HG03378 (cell line): ENCODE measurements at regions not wholly inside any gene's neighbourhood (a gene's known extent, or its start where the extent isn't known, plus 50 kb on each side); places are given as distances from the start of the nearest gene placed in this dataset.

ENCODE experiments used
- ATAC-seq: cut with Tn5 transposase; IDR thresholded peaks from one replicate; pipeline ENCODE4 v1.9.1; 2021; ENCODE audit warnings: mild to moderate bottlenecking, moderate library complexity; ENCODE audit not compliant: unreplicated experiment

GRCh38 chr22:47396105-47396504 lies 633.7 kb downstream of the TBC1D22A start:
- ATAC-seq, result no peak

- no peak for ATAC-seq
Measured at GRCh38 chr22:47395481-47395880, 633.0 kb downstream of the TBC1D22A start.

GRCh38 chr22:47394504-47395440 lies 632.3 kb downstream of the TBC1D22A start:
- no peak for ATAC-seq

DNA sequence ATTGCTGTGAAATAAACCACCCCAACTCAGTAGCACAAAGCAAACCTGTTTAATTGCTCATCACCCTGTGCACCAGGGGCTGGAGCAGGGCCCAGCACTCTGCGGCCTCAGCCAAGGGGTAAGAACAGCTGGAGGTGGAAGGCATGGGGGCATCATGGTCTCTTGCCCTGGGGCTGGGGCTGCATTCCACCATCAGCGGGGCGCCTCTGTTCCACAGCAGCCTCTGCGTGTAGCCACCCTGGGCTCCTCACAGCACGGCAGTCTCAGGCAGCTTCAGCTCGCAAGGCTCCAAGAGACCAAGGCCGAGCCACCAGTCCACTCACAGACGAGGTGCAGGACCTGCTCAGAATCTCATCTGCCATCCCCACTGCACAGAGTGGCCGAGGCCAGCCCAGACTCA lies 630.7 kb downstream of the TBC1D22A start:
- ATAC-seq, result no peak

DNA sequence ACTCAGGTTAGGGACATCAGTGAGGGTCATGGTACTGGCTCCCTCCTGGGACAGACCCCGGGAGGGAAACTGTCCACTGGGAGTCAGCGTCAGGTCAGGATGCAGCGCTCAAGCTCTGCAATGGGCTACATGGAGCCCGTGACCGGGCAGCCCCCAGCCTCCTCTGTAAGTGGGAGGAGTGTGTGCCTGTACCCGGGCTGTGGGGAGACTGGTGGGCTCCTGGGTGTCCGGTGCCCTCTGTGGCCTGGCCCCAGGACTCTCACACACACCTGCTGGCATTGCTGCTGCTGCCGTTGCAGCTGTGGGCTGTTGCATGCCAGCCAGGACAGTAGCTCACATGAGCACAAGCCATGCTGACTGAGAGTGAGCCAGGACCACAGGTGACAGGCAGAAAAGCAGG lies 630.3 kb downstream of the TBC1D22A start:
- no peak for ATAC-seq

GRCh38 chr22:47392054-47392347 lies 629.6 kb downstream of the TBC1D22A start:
- no peak for ATAC-seq

DNA sequence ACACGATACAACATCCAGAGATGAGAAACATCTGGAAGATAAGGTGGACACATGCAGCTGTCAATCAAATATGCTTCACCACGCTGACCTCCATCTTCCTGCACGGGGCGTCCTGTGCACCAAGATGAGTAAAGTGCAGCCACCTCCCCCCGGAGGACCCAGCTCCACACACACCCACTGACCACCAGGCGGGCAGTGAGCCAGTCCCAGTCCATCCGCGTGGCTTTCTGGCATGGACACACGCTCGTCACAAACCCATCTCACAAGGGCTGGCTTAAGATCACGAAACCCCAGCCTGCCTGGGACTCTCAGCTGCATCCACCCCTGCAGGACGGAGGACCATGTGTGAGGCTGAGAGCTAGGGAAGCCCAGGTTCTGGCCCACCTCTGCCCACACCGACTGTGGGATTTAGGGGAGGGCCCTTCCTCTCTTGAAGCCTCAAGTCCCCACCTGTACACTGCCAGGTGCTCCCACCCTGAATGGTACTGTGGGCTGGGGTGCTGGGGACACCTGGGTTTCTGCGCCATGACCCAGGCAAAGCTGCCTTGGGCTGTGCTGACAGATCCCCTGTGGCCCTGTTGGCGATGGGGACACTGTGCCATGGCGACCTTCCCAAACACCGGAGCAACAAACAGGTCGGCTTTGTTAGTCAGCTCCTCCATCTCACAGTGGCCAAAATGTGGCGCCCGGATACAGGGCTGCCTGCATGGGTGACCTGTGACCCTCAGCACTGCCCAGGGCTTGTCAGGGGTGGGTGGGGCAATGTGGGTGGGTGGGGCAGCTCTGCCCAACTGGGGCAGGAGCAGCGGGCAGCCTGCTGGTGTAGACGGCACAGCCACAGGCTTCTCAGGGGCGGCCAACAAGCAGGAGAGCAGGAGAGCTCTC lies 629.0 kb downstream of the TBC1D22A start:
- no peak for ATAC-seq

GRCh38 chr22:47390026-47390970 lies 627.8 kb downstream of the TBC1D22A start:
- ATAC-seq, result no peak

DNA sequence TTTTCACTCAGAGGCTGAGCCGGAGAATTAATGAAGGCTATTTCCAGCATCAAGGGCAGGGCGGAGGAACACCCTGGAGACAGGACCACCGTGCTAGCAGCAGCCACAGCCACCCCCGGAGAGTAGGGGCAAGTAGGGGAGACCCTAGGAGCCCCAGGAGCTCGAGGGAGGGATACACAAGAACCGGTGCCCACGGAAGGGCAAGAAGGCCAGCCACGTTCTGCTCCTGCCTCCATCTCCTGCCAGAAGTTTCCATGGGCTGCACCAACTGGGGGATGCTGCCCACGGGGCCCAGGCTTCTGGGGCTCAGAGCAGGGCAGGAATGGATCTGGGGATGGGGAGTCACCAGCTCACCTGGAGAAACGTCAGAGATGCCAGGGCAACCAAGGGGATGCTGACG lies 626.8 kb downstream of the TBC1D22A start:
- no peak for ATAC-seq

DNA sequence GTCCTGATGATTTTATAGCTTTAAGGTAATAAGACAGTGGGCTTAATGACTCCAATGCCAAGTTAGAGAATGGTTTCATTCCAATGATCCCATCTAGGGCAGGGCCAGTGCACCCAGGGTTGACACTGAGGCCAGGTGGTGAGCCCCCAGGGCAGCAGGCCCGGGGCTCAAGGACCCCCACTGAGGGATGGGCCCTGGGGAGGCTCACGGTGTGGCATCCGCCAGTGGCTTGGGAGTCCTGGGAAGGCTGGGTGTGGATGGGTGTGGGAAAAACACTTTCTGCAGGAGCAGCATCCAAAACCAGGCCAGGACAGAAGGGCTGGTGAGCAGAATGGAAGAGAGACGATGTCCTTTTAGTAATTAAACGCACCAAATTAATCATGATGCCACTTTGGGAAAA lies 626.3 kb downstream of the TBC1D22A start:
- no peak for ATAC-seq

- ATAC-seq, result no peak
Measured at GRCh38 chr22:47388331-47388730, 625.9 kb downstream of the TBC1D22A start.

- ATAC-seq, result no peak
Measured at GRCh38 chr22:47386812-47387510, 624.5 kb downstream of the TBC1D22A start.

DNA sequence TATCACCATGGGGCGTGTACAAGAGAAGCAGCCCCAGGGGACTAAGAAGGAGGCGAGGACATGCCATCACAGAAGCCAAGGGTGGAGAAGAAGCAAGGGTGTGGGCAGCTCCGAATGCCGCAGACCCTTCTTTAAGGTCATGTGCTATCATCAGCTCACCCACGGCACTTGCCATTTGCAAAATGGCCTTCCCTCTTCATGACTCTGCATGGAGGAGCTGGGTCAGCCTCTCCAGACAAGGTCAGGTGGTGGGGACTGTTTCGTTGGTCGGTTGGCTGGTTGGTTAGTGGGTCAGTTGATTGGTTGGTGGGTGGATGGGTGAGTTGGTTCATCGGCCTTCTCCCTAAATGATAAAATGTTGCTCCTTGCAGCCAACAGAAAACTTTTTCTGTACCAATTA lies 622.5 kb downstream of the TBC1D22A start:
- ATAC-seq, result no peak

DNA sequence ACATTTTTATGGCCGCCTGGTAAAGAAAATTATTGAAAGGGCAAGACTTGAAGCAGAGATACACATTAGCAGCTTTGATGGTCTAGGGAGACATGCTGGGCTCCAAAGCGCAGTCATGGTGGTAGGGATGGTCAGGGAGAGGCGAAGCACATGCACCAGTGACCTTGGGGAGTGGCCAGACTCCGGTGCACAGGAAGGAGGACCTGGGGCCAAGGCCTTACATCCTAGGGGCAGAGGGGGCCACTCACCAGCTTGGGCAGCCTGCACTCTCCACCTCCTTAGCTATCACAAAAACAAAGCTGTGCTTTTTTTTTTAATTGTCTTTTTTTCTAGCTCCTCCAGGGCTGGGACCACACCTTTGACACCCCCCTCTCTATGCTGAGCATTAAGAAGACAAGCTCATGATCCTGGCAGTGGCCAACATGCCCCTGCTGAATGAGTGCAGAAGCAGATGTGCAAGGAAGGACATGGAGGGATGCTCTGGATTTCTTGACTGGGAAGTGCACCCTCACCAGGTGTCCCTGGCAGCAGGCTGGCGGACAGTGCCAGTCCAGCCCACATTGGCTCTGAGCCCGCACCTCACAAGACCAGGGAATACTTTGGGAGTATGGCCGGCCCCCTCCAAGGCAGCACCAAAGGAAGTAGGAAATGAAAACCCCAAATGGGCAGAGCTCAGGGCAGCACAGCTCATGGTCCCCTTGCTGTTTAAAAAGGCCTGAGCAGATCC lies 619.9 kb downstream of the TBC1D22A start:
- ATAC-seq, result no peak

DNA sequence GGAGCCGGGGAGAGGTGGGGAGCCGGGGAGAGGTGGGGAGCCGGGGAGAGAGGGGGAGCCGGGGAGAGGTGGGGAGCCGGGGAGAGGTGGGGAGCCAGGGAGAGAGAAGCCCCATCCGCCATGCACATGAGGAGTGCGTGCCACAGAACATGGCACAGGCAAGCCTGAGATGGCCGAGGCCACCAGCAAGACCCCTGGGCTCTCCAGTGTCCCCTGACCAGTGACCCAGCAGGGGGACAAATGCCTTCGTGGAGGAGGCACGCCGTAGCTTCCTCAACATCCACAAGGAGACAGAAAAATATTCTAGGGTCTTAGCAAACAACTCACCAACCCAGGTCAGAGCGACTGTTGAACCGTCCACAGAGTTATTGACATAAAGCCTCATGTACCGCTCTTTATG lies 618.8 kb downstream of the TBC1D22A start:
- no peak for ATAC-seq

DNA sequence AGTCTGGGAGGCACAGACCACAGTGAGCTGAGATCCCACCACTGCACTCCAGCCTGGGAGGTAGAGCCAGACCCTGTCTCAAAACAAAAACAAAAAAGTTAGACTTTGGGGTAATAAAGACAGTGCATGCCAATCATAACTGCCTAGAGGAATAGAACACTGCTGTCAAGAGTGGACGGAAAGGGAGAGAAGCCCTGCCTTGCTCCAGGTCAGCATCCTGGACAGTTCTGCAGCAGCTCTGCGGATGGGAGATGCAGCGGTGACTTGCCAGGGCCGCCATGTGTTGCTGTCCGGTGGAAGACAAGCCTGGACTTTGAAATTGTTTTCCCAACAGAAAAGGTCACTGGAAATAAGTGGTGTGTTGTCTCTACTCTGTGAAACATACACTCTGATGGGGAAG lies 618.2 kb downstream of the TBC1D22A start:
- ATAC-seq, result no peak

DNA sequence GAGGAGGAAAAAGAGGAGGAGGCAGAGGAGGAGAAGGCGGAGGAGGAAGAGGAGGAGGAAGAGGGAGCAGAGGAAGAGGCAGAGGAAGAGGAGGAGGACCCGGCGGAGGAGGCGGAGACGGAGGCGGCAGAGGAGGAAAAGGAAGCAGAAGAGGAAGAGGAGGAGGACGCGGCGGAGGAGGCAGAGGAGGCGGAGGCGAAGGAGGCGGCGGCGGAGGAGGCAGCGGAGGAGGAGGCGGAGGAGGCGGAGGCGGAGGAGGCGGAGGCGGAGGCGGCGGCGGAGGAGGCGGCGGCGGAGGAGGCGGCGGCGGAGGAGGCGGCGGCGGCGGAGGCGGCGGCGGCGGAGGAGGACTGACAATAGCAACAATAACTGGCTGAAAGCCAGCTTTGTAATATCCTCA lies 616.6 kb downstream of the TBC1D22A start:
- no peak for ATAC-seq

GRCh38 chr22:47377926-47378560 lies 615.6 kb downstream of the TBC1D22A start:
- ATAC-seq, result no peak

DNA sequence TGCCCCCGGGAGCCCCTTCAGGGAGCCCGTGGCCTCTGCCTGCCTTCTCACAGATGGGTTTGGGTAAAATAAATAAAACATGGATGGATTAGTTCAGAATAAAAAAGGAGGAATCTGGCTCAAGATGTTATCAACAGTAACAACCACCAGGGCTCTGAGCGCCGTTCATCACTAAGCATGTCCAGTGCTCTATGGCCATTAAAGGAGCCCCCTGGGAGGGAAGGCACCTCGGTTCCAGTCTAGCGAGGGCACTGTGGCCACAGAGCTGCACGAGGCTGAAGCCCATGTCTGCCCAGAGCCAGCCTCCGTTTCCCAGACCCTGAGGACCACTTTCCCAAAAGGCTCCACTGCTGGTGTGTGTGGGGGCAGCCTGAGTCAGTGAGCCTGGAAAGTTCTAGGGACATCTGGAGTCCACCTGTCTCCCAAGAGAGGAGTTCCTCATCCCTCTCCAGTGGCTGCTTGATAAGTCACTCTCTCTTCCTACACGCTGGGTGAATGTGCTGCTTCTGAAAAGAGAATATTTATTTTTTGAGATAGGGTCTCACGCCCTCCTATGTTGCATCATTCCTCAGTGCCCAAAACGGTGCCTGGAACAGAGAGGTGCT lies 614.6 kb downstream of the TBC1D22A start:
- ATAC-seq, result no peak
